ENCODE measurements at regions not wholly inside any gene's neighbourhood (a gene's known extent, or its start where the extent isn't known, plus 50 kb on each side); places are given as distances from the start of the nearest gene placed in this dataset.

- Histone ChIP-seq H3K27ac (ENCODE audit: insufficient read depth, low read depth, low read length) (no peak overlapping the region), H3K9me3 (replicated peaks; ENCODE audit: control insufficient read depth, insufficient read depth, low read length) (peaks cover 13% of the 10 kb centered on the region), H3K9me1 (replicated peaks; ENCODE audit: control insufficient read depth, extremely low read depth, insufficient read depth, low read length) (no peaks in the 10 kb centered on the region), H3K4me1 (ENCODE audit: control insufficient read depth, extremely low read depth, insufficient read depth, low read length) (no peaks in the 10 kb centered on the region), H2AFZ (ENCODE audit: low read depth, low read length) (no peak overlapping the region), H3K36me3 (ENCODE audit: control insufficient read depth in 2 of 2, extremely low read depth in 1 of 2, insufficient read depth in 2 of 2, low read length in 2 of 2) (no peaks in the 10 kb centered on the region), H3K4me2 (ENCODE audit: insufficient read depth, low read length) (no peak overlapping the region), H3K79me2 (ENCODE audit: control insufficient read depth, insufficient read depth, low read length) (no peaks in the 10 kb centered on the region), H3K4me3 (replicated peaks in 1 of 3; ENCODE audit: insufficient read depth in 1 of 3, low read depth in 1 of 3, low read length in 3 of 3) (no peak overlapping the region), H3K9ac (replicated peaks; ENCODE audit: extremely low read depth, insufficient read depth, low read length) (no peak overlapping the region), H3K27me3 (ENCODE audit: control insufficient read depth in 2 of 2, insufficient read depth in 2 of 2, low read length in 2 of 2) (no peaks in the 10 kb centered on the region), H4K20me1 (replicated peaks; ENCODE audit: control insufficient read depth, extremely low read depth, insufficient read depth, low read length) (no peaks in the 10 kb centered on the region)
- ChIA-PET CTCF (no interaction called here), POLR2A (no interaction called here)
- BruUV-seq (replicated peaks) = no TSS peak
- intact Hi-C loops (cut with micrococcal nuclease) = no loop called here
- no peak for DNase-seq (ENCODE audit: low read depth, low spot score)
- TF ChIP-seq MYC (IDR thresholded peaks at IDR 0.05; ENCODE audit: low read depth, low read length) (no peak), POLR2A (IDR thresholded peaks at IDR 0.05; ENCODE audit: low read depth, low read length) (no peak), CTCF (IDR thresholded peaks at IDR 0.05; ENCODE audit: extremely low read depth in 1 of 2, insufficient read depth in 1 of 2, low read depth in 1 of 2, low read length in 2 of 2) (no peak), FOS (IDR thresholded peaks at IDR 0.05; ENCODE audit: borderline replicate concordance, insufficient read depth, low read length) (no peak), MAX (IDR thresholded peaks at IDR 0.05; ENCODE audit: insufficient read depth, insufficient read length) (no peak), GATA2 (IDR thresholded peaks at IDR 0.05; ENCODE audit: insufficient read depth, insufficient read length, low read depth, low read length) (no peak), EZH2 (IDR thresholded peaks at IDR 0.05; ENCODE audit: borderline replicate concordance, low read depth, low read length, severe bottlenecking) (no peak), POLR2AphosphoS5 (IDR thresholded peaks at IDR 0.05; ENCODE audit: insufficient read depth, low read depth, low read length) (no peak), JUN (IDR thresholded peaks at IDR 0.05; ENCODE audit: borderline replicate concordance, insufficient read depth, insufficient read length, low read depth) (no peak)
- FAIRE-seq = no peak
- dilution Hi-C loops (cut with MboI; ENCODE audit: extremely low pct_ligation_motif_present, low sequenced_read_pairs) = no loop called here
These were observed 189.2 kb downstream of the IRX1 start for GRCh38 chr5:3784854-3785253.
